Immature natural killer cell (primary cell): ENCODE measurements at regions not wholly inside any gene's neighbourhood (a gene's known extent, or its start where the extent isn't known, plus 50 kb on each side); places are given as distances from the start of the nearest gene placed in this dataset.

Source experiments
- DNase-seq, 3 donors: peaks; one replicate each; pipeline ENCODE4 v3.0.0; 2022; ENCODE audit warnings: mixed read lengths in 1 of 3
- H3K27ac Mint-ChIP-seq, 6 donors: one replicate each; pipeline ENCODE4 v1.8.0; 2020; ENCODE audit warnings: mixed read lengths in 6 of 6, mild to moderate bottlenecking in 5 of 6, inconsistent platforms in 4 of 6, moderate library complexity in 3 of 6
- H3K27me3 Mint-ChIP-seq, 3 donors: one replicate each; pipeline ENCODE4 v1.8.0; 2020 to 2021; ENCODE audit warnings: low read depth in 3 of 3, mild to moderate bottlenecking in 3 of 3, mixed read lengths in 3 of 3, moderate library complexity in 3 of 3, inconsistent platforms in 1 of 3
- H3K36me3 Mint-ChIP-seq, 3 donors: one replicate each; pipeline ENCODE4 v1.8.0; 2020; ENCODE audit warnings: mixed read lengths in 3 of 3, inconsistent platforms in 2 of 3, mild to moderate bottlenecking in 2 of 3
- H3K4me1 Mint-ChIP-seq, 2 donors: one replicate each; pipeline ENCODE4 v1.8.0; 2020; ENCODE audit warnings: inconsistent platforms in 2 of 2, mild to moderate bottlenecking in 2 of 2, mixed read lengths in 2 of 2, moderate library complexity in 1 of 2
- H3K4me3 Mint-ChIP-seq, 5 donors: one replicate each; pipeline ENCODE4 v1.8.0; 2020; ENCODE audit warnings: mild to moderate bottlenecking in 5 of 5, mixed read lengths in 5 of 5, inconsistent platforms in 3 of 5, moderate library complexity in 3 of 5
- H3K9me3 Mint-ChIP-seq, 6 donors: one replicate each; pipeline ENCODE4 v1.8.0; 2020; ENCODE audit warnings: mild to moderate bottlenecking in 6 of 6, mixed read lengths in 6 of 6, inconsistent platforms in 4 of 6, moderate library complexity in 3 of 6

DNA sequence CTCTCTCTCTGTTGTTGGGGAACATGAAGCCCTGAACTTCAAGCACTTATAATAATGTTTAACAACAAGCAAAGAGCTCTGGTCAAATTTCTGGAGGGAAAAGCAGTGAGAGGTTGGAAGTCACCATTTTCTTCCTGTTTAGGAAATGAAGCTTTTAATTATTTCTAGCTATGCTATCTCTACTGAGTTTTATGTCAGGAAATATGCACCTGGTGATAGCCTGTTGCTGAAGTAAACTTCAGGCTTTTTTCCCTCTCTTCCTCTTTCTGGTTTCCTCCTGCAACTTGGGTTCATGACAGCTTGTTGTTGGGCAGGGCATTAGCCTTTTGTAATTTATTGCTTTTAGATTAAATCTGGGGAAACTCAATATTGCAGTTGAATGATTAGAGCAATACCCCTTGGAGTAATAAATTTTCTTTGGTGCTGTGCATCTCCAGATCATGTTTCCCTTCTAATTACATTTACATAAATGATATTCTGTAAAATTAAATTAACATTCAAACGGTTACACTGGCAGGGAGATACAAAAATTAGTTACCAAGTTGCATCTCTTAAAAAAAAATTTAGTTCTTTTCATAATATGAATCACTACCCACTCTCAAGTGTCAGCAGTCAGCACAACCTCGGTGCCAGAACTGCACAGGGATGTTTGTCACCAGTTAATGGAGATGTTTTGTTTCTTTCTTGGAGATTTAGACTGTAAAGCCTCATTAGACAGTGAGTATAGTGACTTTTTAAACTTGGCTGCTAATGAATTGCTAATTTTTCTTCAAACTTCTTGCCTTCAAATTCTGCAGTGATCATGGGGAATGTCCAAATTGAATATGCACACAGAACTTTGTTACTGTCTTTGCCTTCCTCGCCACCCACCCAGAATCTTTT is 466.6 kb upstream of the ETAA1 start:
- H3K4me1 Mint-ChIP-seq = no peaks in the 10 kb centered on the region
- peaks cover 1 to 6% (median 2%) of the 10 kb centered on the region in 3 donors for H3K27me3 Mint-ChIP-seq
- no peaks in the 10 kb centered on the region for H3K36me3 Mint-ChIP-seq
- no peak overlapping the region for H3K4me3 Mint-ChIP-seq
- DNase-seq = no peak
- peaks cover 0 to 10% (median 0%) of the 10 kb centered on the region in 6 donors for H3K9me3 Mint-ChIP-seq
- no peak overlapping the region for H3K27ac Mint-ChIP-seq

DNA sequence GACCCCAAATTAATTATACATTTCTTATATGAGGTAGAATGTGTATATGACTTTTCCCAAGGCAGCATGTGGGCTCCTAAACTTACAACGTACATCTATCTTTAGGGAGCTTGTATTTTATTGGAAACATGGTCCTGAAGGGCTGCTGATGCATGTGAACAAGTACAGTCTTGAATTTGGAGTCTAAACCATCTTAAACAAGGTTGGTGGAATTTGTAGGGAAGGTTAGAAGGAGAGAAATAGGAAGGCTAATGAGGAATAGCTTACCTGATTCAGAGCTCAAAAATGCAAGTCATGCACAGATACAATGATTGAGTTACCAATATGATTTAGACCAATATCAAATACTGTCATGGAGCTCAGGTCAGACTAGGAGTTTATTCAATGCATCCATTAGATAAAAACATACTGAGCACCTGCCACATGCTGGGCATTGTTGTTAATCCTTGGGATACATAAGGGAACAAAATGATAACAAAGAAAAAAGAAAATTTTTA is 458.6 kb upstream of the ETAA1 start:
- H3K27ac Mint-ChIP-seq = no peak overlapping the region
- H3K9me3 Mint-ChIP-seq = peaks cover 0 to 9% (median 0%) of the 10 kb centered on the region in 6 donors
- no peaks in the 10 kb centered on the region for H3K4me1 Mint-ChIP-seq
- DNase-seq = no peak
- H3K27me3 Mint-ChIP-seq = peaks cover 0 to 6% (median 0%) of the 10 kb centered on the region in 3 donors
- no peaks in the 10 kb centered on the region for H3K36me3 Mint-ChIP-seq
- no peak overlapping the region for H3K4me3 Mint-ChIP-seq

DNA sequence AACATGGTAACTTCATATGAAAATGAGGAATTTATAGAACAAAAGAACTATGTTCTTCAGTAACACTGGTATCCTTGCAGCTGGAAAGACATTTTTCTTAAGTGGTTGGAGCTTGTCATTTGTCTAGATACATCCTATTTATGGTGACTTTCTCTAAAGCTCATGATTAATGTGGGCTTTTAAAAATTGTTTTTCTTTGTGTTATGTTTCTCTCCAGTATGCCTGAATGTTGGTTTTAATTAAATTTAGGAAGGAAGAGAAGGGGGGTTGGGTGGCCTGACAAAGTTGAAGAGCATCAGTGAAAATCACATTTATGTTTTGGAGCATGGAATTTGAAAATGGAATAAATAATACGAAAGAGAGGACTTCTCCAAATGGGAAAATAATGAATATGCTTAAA is 457.1 kb upstream of the ETAA1 start:
- H3K27ac Mint-ChIP-seq = no peak overlapping the region
- H3K36me3 Mint-ChIP-seq = no peaks in the 10 kb centered on the region
- peaks cover 0 to 3% (median 0%) of the 10 kb centered on the region in 3 donors for H3K27me3 Mint-ChIP-seq
- DNase-seq = no peak
- H3K4me3 Mint-ChIP-seq = no peak overlapping the region
- H3K4me1 Mint-ChIP-seq = no peaks in the 10 kb centered on the region
- H3K9me3 Mint-ChIP-seq = peaks cover 0 to 8% (median 0%) of the 10 kb centered on the region in 6 donors

DNA sequence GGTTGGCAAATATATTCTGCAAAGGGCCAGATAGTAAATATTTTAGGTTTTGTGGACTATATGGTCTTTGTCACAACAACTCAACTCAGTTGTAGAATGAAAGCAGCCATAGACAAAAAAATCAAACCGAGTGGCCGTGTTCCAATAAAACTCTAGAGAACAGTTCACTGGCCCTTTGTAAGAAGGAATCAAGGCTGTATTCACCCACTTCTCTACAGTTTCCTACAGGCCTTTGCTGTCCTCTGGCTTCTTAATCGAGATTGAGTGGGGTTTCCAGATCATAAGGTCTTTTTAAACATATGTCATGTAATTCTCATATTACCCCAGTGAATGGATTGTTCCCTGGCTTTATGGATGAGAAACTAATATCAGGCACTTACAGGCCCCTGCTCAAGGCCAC is 448.9 kb upstream of the ETAA1 start:
- Mint-ChIP-seq H3K27me3 (no peaks in the 10 kb centered on the region), H3K36me3 (no peaks in the 10 kb centered on the region)
- DNase-seq = no peak

DNA sequence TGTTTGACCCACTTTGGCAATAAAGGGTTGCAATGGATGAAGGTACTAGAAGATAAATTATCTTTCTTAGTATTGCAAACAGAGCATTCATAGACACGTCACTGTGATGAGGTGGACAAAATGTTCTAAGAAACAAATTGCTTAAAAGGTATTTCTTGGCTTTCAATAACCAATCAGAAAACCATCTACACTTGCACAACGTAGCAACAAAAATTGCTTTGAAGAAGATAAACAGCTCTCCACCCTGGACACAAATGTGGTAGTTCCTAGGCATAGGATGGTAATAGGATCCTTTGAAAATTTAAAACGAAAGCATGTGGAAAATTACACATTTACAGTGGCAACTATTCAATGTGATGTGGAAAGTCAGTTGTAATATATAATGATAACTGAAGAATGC is 439.9 kb upstream of the ETAA1 start:
- Mint-ChIP-seq H3K4me3 (no peak overlapping the region), H3K9me3 (peaks cover 0 to 13% (median 0%) of the 10 kb centered on the region in 6 donors), H3K27ac (no peak overlapping the region), H3K36me3 (no peaks in the 10 kb centered on the region), H3K4me1 (no peaks in the 10 kb centered on the region), H3K27me3 (no peaks in the 10 kb centered on the region)
- DNase-seq = no peak

More for the DNA sequence above, 448.9 kb upstream of the ETAA1 start:
- peaks cover 0 to 3% (median 0%) of the 10 kb centered on the region in 6 donors for H3K9me3 Mint-ChIP-seq
- no peaks in the 10 kb centered on the region for H3K4me1 Mint-ChIP-seq
- H3K4me3 Mint-ChIP-seq = no peak overlapping the region
- no peak overlapping the region for H3K27ac Mint-ChIP-seq

DNA sequence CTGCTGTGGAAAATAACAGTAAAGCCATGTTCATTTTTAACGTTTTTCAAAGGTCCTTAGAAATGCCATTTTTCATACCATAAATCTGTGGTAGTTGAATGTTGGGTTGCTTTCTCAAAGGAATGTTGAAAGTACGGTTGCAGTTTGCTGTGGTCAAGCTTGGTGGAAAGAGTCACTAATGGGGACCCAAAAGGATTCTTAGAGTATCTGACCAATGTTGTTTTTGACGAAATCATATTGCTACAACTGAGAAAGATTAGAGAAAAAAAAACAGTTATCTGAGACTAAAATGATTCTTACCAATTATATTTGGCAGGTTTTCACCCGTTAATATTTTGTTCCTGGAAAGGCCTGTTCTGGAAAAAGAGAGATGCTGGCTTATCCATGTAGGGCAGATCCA is 439.5 kb upstream of the ETAA1 start:
- DNase-seq = no peak
- H3K27me3 Mint-ChIP-seq = no peaks in the 10 kb centered on the region
- H3K4me3 Mint-ChIP-seq = no peak overlapping the region
- peaks cover 0 to 13% (median 0%) of the 10 kb centered on the region in 6 donors for H3K9me3 Mint-ChIP-seq
- no peaks in the 10 kb centered on the region for H3K4me1 Mint-ChIP-seq
- H3K36me3 Mint-ChIP-seq = no peaks in the 10 kb centered on the region
- H3K27ac Mint-ChIP-seq = no peak overlapping the region

DNA sequence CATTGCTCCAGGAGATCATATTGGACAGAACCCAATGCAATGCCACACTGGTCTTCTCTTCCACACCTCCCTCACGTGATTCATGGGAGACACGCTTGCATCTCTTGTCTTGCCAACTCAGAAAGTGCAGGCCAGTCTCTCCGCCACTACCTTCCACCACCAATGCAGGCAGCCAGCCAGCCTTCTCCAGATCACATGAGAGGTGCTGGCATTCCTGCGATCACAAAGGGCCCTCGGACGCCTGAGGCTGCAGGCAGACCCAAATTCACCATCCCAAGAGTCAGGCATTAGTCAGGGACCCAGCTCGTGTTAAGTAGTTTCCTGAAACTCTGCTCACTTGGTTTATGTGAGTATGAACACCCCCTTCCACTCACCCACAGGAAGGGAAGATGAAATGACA is 437.0 kb upstream of the ETAA1 start:
- Mint-ChIP-seq H3K27ac (no peak overlapping the region), H3K9me3 (peaks cover 0 to 13% (median 0%) of the 10 kb centered on the region in 6 donors), H3K4me3 (no peak overlapping the region), H3K27me3 (no peaks in the 10 kb centered on the region), H3K36me3 (no peaks in the 10 kb centered on the region), H3K4me1 (no peaks in the 10 kb centered on the region)
- no peak for DNase-seq

DNA sequence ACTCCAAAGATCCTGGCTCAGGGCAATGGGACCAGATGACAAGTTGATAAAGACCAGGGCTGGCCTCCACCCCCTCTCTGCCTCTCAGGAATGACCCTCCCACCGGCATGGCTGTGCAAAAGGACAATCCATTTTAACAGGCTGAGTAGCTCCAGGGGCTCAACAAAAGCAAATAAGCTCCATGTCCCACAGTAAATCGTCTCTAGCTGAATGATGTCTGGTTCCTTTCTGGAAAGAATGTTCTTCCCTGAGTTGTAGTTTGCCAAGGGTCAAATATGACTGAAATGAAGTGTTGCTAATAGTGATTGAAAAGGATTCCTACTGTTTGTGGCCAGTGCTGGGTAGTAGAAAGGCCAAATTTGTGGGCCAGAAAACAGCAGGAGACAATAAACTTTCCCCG is 434.4 kb upstream of the ETAA1 start:
- no peaks in the 10 kb centered on the region for H3K36me3 Mint-ChIP-seq
- no peak overlapping the region for H3K4me3 Mint-ChIP-seq
- peaks cover 0 to 9% (median 3%) of the 10 kb centered on the region in 6 donors for H3K9me3 Mint-ChIP-seq
- H3K27ac Mint-ChIP-seq = no peak overlapping the region
- no peak for DNase-seq
- no peaks in the 10 kb centered on the region for H3K4me1 Mint-ChIP-seq
- no peaks in the 10 kb centered on the region for H3K27me3 Mint-ChIP-seq

DNA sequence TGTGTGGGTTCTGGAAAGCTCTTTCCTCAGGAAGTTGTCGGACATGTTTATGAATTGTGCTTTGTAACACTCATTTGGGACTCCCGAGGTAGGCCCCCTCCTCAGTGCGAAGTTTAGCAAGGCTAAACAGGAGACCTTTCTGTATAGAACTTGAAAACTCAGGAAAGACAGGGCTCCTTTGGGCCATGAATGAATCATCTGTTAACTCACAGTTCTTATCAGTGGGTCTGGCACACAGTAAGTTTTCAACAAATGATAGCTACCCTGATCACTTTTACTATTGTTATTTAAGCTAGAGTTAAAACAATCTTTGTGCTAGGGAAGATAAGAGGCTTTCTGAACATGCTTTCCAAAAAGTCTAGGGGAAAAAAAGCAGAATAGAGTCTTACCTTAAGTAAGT is 430.5 kb upstream of the ETAA1 start:
- no peak overlapping the region for H3K4me3 Mint-ChIP-seq
- no peak overlapping the region for H3K27ac Mint-ChIP-seq
- no peaks in the 10 kb centered on the region for H3K27me3 Mint-ChIP-seq
- DNase-seq = no peak
- no peaks in the 10 kb centered on the region for H3K36me3 Mint-ChIP-seq
- peaks cover 0 to 9% (median 0%) of the 10 kb centered on the region in 6 donors for H3K9me3 Mint-ChIP-seq
- H3K4me1 Mint-ChIP-seq = no peaks in the 10 kb centered on the region

DNA sequence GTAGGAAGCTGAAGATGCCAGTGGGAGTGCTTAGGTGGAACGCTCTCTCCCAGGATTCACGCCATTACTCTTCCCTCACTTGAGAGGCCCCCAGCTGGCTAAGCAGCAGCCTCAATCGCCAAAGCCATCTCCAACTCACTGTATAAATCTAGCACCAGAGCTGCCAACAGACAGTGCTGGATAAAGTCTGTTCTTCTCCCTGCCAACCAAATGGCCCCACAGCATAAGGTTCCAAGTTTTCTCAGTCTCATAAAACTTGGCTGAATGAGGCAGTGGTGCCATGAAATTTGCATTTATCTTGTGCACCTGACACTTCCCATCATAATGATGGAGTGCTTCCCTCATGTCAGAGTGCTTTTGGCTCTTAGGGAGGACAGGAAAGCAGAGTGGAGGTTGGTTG is 428.2 kb upstream of the ETAA1 start:
- Mint-ChIP-seq H3K36me3 (no peaks in the 10 kb centered on the region), H3K27me3 (no peaks in the 10 kb centered on the region), H3K9me3 (peaks cover 0 to 5% (median 3%) of the 10 kb centered on the region in 6 donors), H3K4me3 (no peak overlapping the region), H3K4me1 (no peaks in the 10 kb centered on the region), H3K27ac (no peak overlapping the region)
- DNase-seq = no peak

DNA sequence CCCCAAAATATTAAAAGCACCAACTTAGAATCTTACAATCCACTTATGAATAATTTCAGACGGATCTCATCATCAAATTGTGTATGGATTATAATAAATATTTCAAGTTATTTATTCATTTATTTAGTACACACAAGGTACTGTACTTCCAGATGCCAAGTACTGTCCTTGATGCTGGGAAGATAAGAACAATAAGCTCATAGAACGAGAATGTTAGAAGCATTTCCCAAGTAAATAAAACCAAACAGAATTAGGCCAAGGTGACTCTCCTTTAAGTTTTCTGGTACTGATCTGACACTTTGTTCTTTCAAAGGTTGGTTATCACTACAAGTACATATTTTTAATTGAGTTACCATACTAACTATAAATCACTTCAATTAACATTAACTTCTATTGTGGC is 416.1 kb upstream of the ETAA1 start:
- Mint-ChIP-seq H3K27me3 (peaks cover 0 to 3% (median 0%) of the 10 kb centered on the region in 3 donors), H3K36me3 (no peaks in the 10 kb centered on the region), H3K4me1 (no peaks in the 10 kb centered on the region), H3K9me3 (peaks cover 0 to 2% (median 0%) of the 10 kb centered on the region in 6 donors), H3K4me3 (no peak overlapping the region), H3K27ac (no peak overlapping the region)
- no peak for DNase-seq

DNA sequence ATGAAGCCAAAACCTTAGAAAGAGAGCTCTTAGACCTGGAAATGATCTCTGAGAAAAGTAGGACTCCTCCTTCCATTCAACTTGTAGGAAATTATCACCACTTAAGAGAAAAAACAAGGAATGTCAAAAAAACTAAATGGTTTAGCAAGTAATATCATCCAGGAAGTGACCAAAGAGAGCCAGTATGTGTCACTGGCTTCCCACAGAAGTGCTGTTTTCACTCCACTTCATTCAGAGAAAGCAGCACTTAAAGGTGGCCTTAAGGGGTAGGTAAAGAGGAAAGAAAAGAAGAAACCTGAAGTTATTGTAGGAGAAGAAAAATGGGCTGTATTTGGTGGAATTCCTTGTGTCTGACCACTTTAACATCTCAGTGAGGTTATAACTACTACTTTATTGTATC is 414.4 kb upstream of the ETAA1 start:
- no peaks in the 10 kb centered on the region for H3K4me1 Mint-ChIP-seq
- peaks cover 0 to 2% (median 0%) of the 10 kb centered on the region in 6 donors for H3K9me3 Mint-ChIP-seq
- H3K27ac Mint-ChIP-seq = no peak overlapping the region
- H3K27me3 Mint-ChIP-seq = peaks cover 0 to 3% (median 2%) of the 10 kb centered on the region in 3 donors
- DNase-seq = no peak
- no peak overlapping the region for H3K4me3 Mint-ChIP-seq
- H3K36me3 Mint-ChIP-seq = no peaks in the 10 kb centered on the region

DNA sequence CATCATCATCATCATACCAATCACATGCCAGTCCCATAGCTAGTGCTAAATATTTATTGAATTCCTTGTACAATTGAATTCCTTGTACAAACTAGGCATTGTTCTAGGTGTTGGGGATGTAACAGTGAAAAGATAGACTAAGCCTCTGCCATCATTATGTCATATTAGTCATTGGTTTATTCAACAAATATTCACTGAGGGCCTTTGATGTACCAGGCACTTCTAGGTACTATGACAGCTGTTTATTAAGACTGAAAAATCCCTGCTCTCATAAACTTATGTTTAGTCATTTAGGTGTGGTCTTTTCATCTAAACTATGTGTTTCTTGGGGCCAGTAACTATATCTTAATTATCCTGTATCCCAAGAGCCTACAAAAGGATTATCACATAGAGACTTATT is 412.3 kb upstream of the ETAA1 start:
- H3K9me3 Mint-ChIP-seq = peaks cover 0 to 2% (median 0%) of the 10 kb centered on the region in 6 donors
- no peak overlapping the region for H3K4me3 Mint-ChIP-seq
- H3K4me1 Mint-ChIP-seq = no peaks in the 10 kb centered on the region

DNA sequence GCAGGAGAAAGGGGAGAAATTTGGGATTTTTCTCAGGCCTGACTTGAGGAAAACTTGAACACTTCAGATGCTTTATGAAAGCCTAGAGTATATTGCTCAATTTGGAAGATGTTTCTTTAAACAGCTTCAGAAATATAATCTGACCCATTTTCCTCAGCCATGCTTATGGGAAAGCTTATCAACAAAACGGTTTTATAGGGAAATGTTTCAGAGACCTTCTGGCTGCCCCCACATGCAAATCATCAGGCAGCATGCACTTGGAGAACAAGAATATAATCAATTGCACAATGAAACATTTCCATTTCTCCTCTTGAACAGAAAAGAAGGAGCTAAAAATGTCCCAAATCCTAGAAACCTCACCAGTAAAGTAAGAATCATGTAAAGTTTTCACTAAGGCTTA is 411.2 kb upstream of the ETAA1 start:
- no peak for DNase-seq
- no peak overlapping the region for H3K4me3 Mint-ChIP-seq
- peaks cover 0 to 2% (median 0%) of the 10 kb centered on the region in 6 donors for H3K9me3 Mint-ChIP-seq
- H3K4me1 Mint-ChIP-seq = no peaks in the 10 kb centered on the region
- no peaks in the 10 kb centered on the region for H3K36me3 Mint-ChIP-seq
- H3K27me3 Mint-ChIP-seq = peaks cover 0 to 3% (median 2%) of the 10 kb centered on the region in 3 donors
- H3K27ac Mint-ChIP-seq = no peak overlapping the region

More for the DNA sequence above, 412.3 kb upstream of the ETAA1 start:
- DNase-seq = no peak
- no peaks in the 10 kb centered on the region for H3K36me3 Mint-ChIP-seq
- no peak overlapping the region for H3K27ac Mint-ChIP-seq
- peaks cover 0 to 3% (median 2%) of the 10 kb centered on the region in 3 donors for H3K27me3 Mint-ChIP-seq
